ENCODE measurements at regions not wholly inside any gene's neighbourhood (a gene's known extent, or its start where the extent isn't known, plus 50 kb on each side); places are given as distances from the start of the nearest gene placed in this dataset.

GRCh38 chr10:131577178-131577555 is 265.6 kb upstream of the TCERG1L start:
- 22% methylated on average over 5 of the region's 9 CpGs for WGBS (ENCODE audit: missing lambda C conversion rate)
- Histone ChIP-seq H3K4me3 (no peak overlapping the region), H3K9me3 (no peaks in the 10 kb centered on the region; the same call in 2 of the 3 replicates), H3K27ac (no peak overlapping the region), H3K4me1 (no peaks in the 10 kb centered on the region), H3K4me2 (no peak overlapping the region)
- ATAC-seq (no peak), DNase-seq (ENCODE audit: low read depth in 1 of 2, low spot score in 1 of 2) (no peak), FAIRE-seq (no peak)
- ChIA-PET POLR2A (no interaction called here), CTCF (no interaction called here)
- TF ChIP-seq NFE2L2 (conservative IDR thresholded peaks at IDR 0.05; ENCODE audit: low read length) (no peak), MAZ (IDR thresholded peaks at IDR 0.05; ENCODE audit: borderline replicate concordance, low read depth, low read length) (no peak), EHMT2 (IDR thresholded peaks at IDR 0.05; ENCODE audit: low read depth) (no peak), FOSB (CRISPR knock-in tag; IDR thresholded peaks at IDR 0.05) (no peak), BCL3 (IDR thresholded peaks at IDR 0.05) (no peak), HMGXB4 (CRISPR knock-in tag; IDR thresholded peaks at IDR 0.05; ENCODE audit: borderline replicate concordance) (no peak), PBX3 (IDR thresholded peaks at IDR 0.05) (no peak)

DNA sequence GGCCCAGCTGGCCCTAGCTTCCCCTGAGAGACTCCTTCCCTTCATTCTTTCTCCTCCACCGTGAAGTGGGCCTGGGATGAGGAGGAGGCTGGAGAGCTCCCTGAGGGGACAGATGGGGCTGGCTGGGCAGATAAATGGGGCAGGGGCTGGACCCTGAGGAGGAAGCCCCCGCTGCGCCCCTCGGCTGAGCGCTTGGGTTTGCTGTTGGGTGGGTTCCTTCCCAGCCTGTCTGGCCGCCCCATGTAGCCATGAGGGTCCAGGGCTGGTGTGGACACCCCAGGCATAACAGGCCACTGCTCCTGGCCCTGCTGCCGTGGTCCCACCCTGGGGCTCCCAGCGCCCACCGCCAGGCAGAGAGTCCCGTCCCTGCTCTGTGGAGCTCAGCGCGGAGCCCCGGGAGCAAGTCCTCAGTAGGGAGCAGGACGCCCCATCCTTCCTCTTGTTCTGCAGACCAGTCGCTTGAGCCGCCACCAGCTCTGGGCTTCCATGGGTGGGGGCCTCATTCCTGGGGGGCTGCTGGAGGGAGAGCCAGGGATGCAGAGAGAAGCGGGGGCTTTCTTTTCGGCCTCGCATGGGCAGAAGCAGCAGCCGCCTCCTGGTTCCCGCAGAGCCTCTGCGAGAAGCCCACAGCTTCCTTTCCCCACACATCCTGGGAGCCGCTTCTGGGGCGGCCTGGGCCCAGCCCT is 266.4 kb upstream of the TCERG1L start:
- H3K4me2 ChIP-seq, result no peak overlapping the region
- ChIA-PET CTCF (no interaction called here), POLR2A (no interaction called here)
- DNase-seq (ENCODE audit: low read depth in 1 of 2, low spot score in 1 of 2) (no peak), FAIRE-seq (no peak), ATAC-seq (no peak)
- H3K9me3 ChIP-seq, result no peaks in the 10 kb centered on the region; the same call in 2 of the 3 replicates
- TF ChIP-seq, protein P1, sequence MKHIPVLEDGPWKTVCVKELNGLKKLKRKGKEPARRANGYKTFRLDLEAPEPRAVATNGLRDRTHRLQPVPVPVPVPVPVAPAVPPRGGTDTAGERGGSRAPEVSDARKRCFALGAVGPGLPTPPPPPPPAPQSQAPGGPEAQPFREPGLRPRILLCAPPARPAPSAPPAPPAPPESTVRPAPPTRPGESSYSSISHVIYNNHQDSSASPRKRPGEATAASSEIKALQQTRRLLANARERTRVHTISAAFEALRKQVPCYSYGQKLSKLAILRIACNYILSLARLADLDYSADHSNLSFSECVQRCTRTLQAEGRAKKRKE (CRISPR knock-in tag; IDR thresholded peaks at IDR 0.05; ENCODE audit: low read depth), result no peak
- no peak for TF ChIP-seq EHF (CRISPR knock-in tag; IDR thresholded peaks at IDR 0.05)
- no peak for TF ChIP-seq HDAC2 (IDR thresholded peaks at IDR 0.05)
- no peak for TF ChIP-seq FOSL2 (IDR thresholded peaks at IDR 0.05)
- TF ChIP-seq FOSL2 (CRISPR knock-in tag; IDR thresholded peaks at IDR 0.05), result no peak
- TF ChIP-seq RCOR1 (IDR thresholded peaks at IDR 0.05; ENCODE audit: low read depth, low read length), result no peak
- TF ChIP-seq, protein P2, sequence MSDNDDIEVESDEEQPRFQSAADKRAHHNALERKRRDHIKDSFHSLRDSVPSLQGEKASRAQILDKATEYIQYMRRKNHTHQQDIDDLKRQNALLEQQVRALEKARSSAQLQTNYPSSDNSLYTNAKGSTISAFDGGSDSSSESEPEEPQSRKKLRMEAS (IDR thresholded peaks at IDR 0.05), result no peak
- TF ChIP-seq POLR2A (IDR thresholded peaks at IDR 0.05; ENCODE audit: low read length), result no peak
- no peak for TF ChIP-seq ZNF302 (CRISPR knock-in tag; IDR thresholded peaks at IDR 0.05)
- no peak for TF ChIP-seq JUN (IDR thresholded peaks at IDR 0.05)
- no peak for TF ChIP-seq GATA3 (IDR thresholded peaks at IDR 0.05; ENCODE audit: borderline replicate concordance)
- no peak for TF ChIP-seq FOXS1 (CRISPR knock-in tag; IDR thresholded peaks at IDR 0.05)
- TF ChIP-seq RNF2 (IDR thresholded peaks at IDR 0.05; ENCODE audit: borderline replicate concordance, low read depth), result no peak
- TF ChIP-seq, protein P3, sequence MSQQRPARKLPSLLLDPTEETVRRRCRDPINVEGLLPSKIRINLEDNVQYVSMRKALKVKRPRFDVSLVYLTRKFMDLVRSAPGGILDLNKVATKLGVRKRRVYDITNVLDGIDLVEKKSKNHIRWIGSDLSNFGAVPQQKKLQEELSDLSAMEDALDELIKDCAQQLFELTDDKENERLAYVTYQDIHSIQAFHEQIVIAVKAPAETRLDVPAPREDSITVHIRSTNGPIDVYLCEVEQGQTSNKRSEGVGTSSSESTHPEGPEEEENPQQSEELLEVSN (IDR thresholded peaks at IDR 0.05; ENCODE audit: borderline replicate concordance, low read depth), result no peak
- TF ChIP-seq NFE2L2 (conservative IDR thresholded peaks at IDR 0.05; ENCODE audit: low read length), result no peak
- TF ChIP-seq TP53 (CRISPR knock-in tag; IDR thresholded peaks at IDR 0.05), result no peak
- TF ChIP-seq CTCF (IDR thresholded peaks at IDR 0.05), result no peak
- no peak overlapping the region for H3K27ac ChIP-seq
- H3K4me3 ChIP-seq, result no peak overlapping the region
- no peaks in the 10 kb centered on the region for H3K4me1 ChIP-seq
- WGBS (ENCODE audit: missing lambda C conversion rate), result 72% methylated on average over 8 of the region's 24 CpGs
